D721Med (cell line): ENCODE measurements at regions not wholly inside any gene's neighbourhood (a gene's known extent, or its start where the extent isn't known, plus 50 kb on each side); places are given as distances from the start of the nearest gene placed in this dataset.

Source experiments
- DNase-seq: peaks from one replicate; pipeline ENCODE4 v3.0.0; 2011; ENCODE audit warnings: low spot score; ENCODE audit not compliant: insufficient read length
- FAIRE-seq: peaks from 2 replicates; lab custom pipeline; 2011; peaks lifted over from hg19 to GRCh38; lab: Jason Lieb, UNC
- CTCF ChIP-seq: IDR thresholded peaks from 2 replicates; pipeline ENCODE4 v1.5.1; 2012; ENCODE audit warnings: mild to moderate bottlenecking, control low read depth; ENCODE audit not compliant: insufficient read depth; ENCODE audit errors: missing control alignments

DNA sequence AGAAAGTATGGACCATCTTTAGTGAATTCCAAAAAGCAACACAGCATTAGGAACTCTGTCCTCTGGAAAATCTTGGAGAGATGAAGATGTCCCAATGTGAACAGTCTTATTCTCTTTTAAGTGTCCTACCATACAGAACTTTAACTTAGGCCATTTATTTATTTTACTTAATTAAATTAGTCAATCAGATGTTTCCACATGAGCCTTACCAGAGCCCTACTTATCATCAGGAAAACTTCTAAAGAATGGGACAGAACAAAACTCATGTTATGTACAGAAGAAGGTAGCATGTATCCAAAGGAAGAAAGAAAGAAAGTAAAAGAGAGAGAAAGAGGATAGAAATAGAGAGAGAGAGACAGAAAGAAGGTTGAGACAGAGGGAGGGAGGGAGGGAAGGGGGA, 276.4 kb downstream of the ETV1 start:
- TF ChIP-seq CTCF, result no peak
- FAIRE-seq (no peak), DNase-seq (no peak)

GRCh38 chr7:13715534-13715933, 273.9 kb downstream of the ETV1 start:
- FAIRE-seq (no peak), DNase-seq (no peak)
- TF ChIP-seq CTCF, result no peak

DNA sequence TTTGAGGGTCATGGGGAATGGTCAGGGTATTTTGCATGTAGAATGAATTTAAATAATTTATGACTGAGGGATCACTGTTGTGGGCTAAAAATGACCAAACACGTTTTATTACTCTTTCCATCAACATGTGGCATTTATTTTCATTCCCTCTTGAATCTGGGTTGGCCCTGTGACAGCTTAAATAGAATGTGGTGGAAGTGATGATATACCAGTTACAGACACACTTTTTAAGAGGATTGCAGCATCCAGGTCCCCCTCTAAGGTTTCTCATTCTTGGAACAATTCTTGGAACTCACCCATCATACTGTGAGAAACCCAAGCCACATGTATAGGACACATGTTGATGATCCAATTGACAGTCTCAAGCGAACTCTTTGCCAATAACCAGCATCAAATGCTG, 272.4 kb downstream of the ETV1 start:
- FAIRE-seq, result no peak
- no peak for DNase-seq

GRCh38 chr7:13724191-13724976, 265.1 kb downstream of the ETV1 start:
- no peak for FAIRE-seq
- no peak for DNase-seq
- TF ChIP-seq CTCF, result no peak

More for the DNA sequence above, 272.4 kb downstream of the ETV1 start:
- TF ChIP-seq CTCF, result no peak

- TF ChIP-seq CTCF, result no peak
- DNase-seq (no peak), FAIRE-seq (no peak)
These were observed 264.4 kb downstream of the ETV1 start for GRCh38 chr7:13724977-13725566.

DNA sequence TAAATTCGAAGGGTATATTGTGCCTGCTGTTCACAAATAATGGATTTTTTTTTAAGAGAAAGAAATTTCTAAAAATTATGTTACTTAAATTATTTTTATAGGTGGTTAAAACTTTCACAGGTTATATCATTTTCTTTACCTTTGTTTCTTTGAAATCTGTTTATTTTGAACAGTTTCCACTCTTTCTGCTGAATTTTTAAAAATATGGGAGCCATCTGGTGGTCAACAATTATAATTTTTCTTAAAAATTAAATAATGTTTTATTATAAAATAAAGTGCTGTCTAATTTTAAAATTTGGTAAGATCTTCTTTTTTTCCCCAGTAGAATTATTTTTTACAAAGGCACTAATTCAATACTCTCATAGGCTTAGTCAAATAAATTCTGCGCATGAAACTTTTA, 263.9 kb downstream of the ETV1 start:
- TF ChIP-seq CTCF, result no peak
- DNase-seq, result no peak
- no peak for FAIRE-seq

DNA sequence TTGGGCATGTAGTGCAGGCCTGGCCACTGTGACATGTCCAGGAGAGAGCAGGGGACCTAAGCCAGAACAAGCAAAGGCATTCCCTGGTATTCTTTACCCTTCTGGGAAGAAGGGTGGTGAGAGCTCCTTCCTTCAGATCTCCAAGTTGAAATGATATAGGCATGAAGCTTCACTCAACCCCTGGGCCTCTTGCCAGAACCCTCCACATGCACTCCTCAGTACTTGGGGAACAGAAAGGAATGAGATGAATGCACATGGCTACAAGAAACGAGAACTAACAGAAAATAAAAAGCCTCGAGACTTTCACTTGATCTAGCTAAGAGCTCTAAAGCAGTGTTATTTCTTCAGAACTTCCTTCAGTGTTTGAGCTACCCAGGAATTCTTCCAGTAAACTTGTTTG, 262.2 kb downstream of the ETV1 start:
- no peak for DNase-seq
- TF ChIP-seq CTCF, result no peak
- FAIRE-seq, result no peak
